Activated CD8-positive, alpha-beta T cell treated with anti-CD3 and anti-CD28 coated beads for 36 hours (primary cell): ENCODE measurements at regions not wholly inside any gene's neighbourhood (a gene's known extent, or its start where the extent isn't known, plus 50 kb on each side); places are given as distances from the start of the nearest gene placed in this dataset.
"Not testable (repeated sequence)": the region's sequence is repeated elsewhere in the genome, so short reads cannot be mapped to it uniquely, and the experiment has no call there.

Source experiments
- ATAC-seq: fragments of 200-7000 bp; cut with Tn5 transposase; one replicate; pipeline ENCODE4 v1.10.0; 2021; ENCODE audit warnings: mild to moderate bottlenecking, moderate library complexity
- CTCF ChIA-PET: fragments of 350-600 bp; sonication (Branson Sonifier 250); formaldehyde crosslinking; loops from one replicate; lab custom pipeline; 2021; ENCODE audit warnings: antibody characterized with exemption; lab: Charles Lee
- POLR2A ChIA-PET: fragments of 350-600 bp; sonication (Branson Sonifier 250); formaldehyde crosslinking; loops from one replicate; lab custom pipeline; 2021; ENCODE audit warnings: antibody characterized with exemption; lab: Charles Lee
- DNase-seq: peaks from one replicate; pipeline ENCODE4 v3.0.0-alpha.2; 2020
- H3K27ac Mint-ChIP-seq: one replicate; pipeline ENCODE4 v1.8.0; 2021; ENCODE audit warnings: mild to moderate bottlenecking, mixed read lengths
- H3K27me3 Mint-ChIP-seq: one replicate; pipeline ENCODE4 v1.8.0; 2021; ENCODE audit warnings: mixed read lengths
- H3K36me3 Mint-ChIP-seq: one replicate; pipeline ENCODE4 v1.8.0; 2021; ENCODE audit warnings: low read depth, mixed read lengths
- H3K4me1 Mint-ChIP-seq: one replicate; pipeline ENCODE4 v1.8.0; 2021; ENCODE audit warnings: low read depth, mixed read lengths
- H3K4me3 Mint-ChIP-seq: one replicate; pipeline ENCODE4 v1.8.0; 2021; ENCODE audit warnings: mild to moderate bottlenecking, moderate library complexity, mixed read lengths
- H3K9me3 Mint-ChIP-seq: one replicate; pipeline ENCODE4 v1.8.0; 2021; ENCODE audit warnings: mixed read lengths
- CTCF ChIP-seq: fragments of 200-600 bp; IDR thresholded peaks from one replicate; pipeline ENCODE4 v1.8.0; 2022; ENCODE audit warnings: antibody characterized with exemption, mild to moderate bottlenecking
- intact Hi-C: fragments of 100-400 bp; cut with micrococcal nuclease; formaldehyde crosslinking; loops from one replicate; pipeline ENCODE4 v1.10.0; 2022

- H3K27me3 Mint-ChIP-seq = no peaks in the 10 kb centered on the region
- H3K4me1 Mint-ChIP-seq = no peaks in the 10 kb centered on the region
- H3K4me3 Mint-ChIP-seq = no peak overlapping the region
- CTCF ChIA-PET = no interaction called here
- POLR2A ChIA-PET = no interaction called here
- H3K9me3 Mint-ChIP-seq = no peaks in the 10 kb centered on the region
- no peak for TF ChIP-seq CTCF
- intact Hi-C loops = no loop called here
- no peak for DNase-seq
- H3K36me3 Mint-ChIP-seq = no peaks in the 10 kb centered on the region
- no peak for ATAC-seq
- H3K27ac Mint-ChIP-seq = no peak overlapping the region
Measured at GRCh38 chr4:74567981-74568380, 123.0 kb downstream of the AREG start.

GRCh38 chr4:74570095-74570494 lies 125.2 kb downstream of the AREG start:
- ChIA-PET POLR2A (no interaction called here), CTCF (no interaction called here)
- H3K9me3 Mint-ChIP-seq = no peaks in the 10 kb centered on the region
- no peak for ATAC-seq
- intact Hi-C loops = no loop called here
- H3K4me3 Mint-ChIP-seq = no peak overlapping the region
- no peak for DNase-seq
- H3K36me3 Mint-ChIP-seq = no peaks in the 10 kb centered on the region
- no peak for TF ChIP-seq CTCF
- no peak overlapping the region for H3K27ac Mint-ChIP-seq
- no peaks in the 10 kb centered on the region for H3K4me1 Mint-ChIP-seq
- H3K27me3 Mint-ChIP-seq = no peaks in the 10 kb centered on the region

GRCh38 chr4:74578329-74578728 lies 133.4 kb downstream of the AREG start:
- no peak for ATAC-seq
- Mint-ChIP-seq H3K4me3 (no peak overlapping the region), H3K36me3 (no peaks in the 10 kb centered on the region), H3K9me3 (no peaks in the 10 kb centered on the region), H3K27me3 (peaks cover 3% of the 10 kb centered on the region), H3K4me1 (no peaks in the 10 kb centered on the region), H3K27ac (no peak overlapping the region)
- POLR2A ChIA-PET = no interaction called here
- no peak for TF ChIP-seq CTCF
- CTCF ChIA-PET = no interaction called here
- intact Hi-C loops = no loop called here
- no peak for DNase-seq

GRCh38 chr4:74578865-74579264 lies 133.9 kb downstream of the AREG start:
- H3K9me3 Mint-ChIP-seq, H3K36me3 Mint-ChIP-seq, DNase-seq, POLR2A ChIA-PET, intact Hi-C loops, CTCF ChIA-PET, H3K4me1 Mint-ChIP-seq, H3K27ac Mint-ChIP-seq, H3K27me3 Mint-ChIP-seq, H3K4me3 Mint-ChIP-seq, ATAC-seq: not testable (repeated sequence)

- Mint-ChIP-seq H3K9me3 (no peaks in the 10 kb centered on the region), H3K27ac (no peak overlapping the region), H3K4me1 (no peaks in the 10 kb centered on the region), H3K27me3 (peaks cover 1% of the 10 kb centered on the region), H3K4me3 (no peak overlapping the region), H3K36me3 (no peaks in the 10 kb centered on the region)
- intact Hi-C loops = no loop called here
- no peak for DNase-seq
- ATAC-seq = no peak
- ChIA-PET CTCF (interaction anchor here (0.7 to 1.6 kb wide), 3 partner anchors 33 to 110 kb away, joined by 3 to 4 read pairs (median 4); no protein-coding TSS in a partner anchor), POLR2A (no interaction called here)
- no peak for TF ChIP-seq CTCF
Measured at GRCh38 chr4:74583089-74583700, 138.3 kb downstream of the AREG start.
